ENCODE measurements at regions not wholly inside any gene's neighbourhood (a gene's known extent, or its start where the extent isn't known, plus 50 kb on each side); places are given as distances from the start of the nearest gene placed in this dataset.

GRCh38 chr5:168179192-168179593 lies 112.3 kb upstream of the WWC1 start:
- 0% methylated on average over 1 of the region's 1 CpG for WGBS (ENCODE audit: low lambda C conversion rate)
- Histone ChIP-seq H2AFZ (ENCODE audit: low read length) (no peak overlapping the region), H3K4me1 (ENCODE audit: insufficient read depth, low read length) (no peaks in the 10 kb centered on the region), H3K4me3 (replicated peaks in 1 of 3; ENCODE audit: insufficient read depth in 1 of 3, low read depth in 2 of 3, low read length in 3 of 3) (no peak overlapping the region), H3K27me3 (ENCODE audit: control insufficient read depth in 1 of 2, insufficient read depth in 2 of 2, low read length in 2 of 2) (0 out of 5 replicates have a peak, but pooled peaks cover 2 to 4% of the 10 kb centered on the region in 2 experiments), H3K79me2 (ENCODE audit: insufficient read depth, low read length) (no peaks in the 10 kb centered on the region), H3K27ac (ENCODE audit: extremely low read length, insufficient read depth, low read length) (no peak overlapping the region), H4K20me1 (ENCODE audit: insufficient read depth, low read length) (no peaks in the 10 kb centered on the region), H3K9me3 (ENCODE audit: low read length) (no peaks in the 10 kb centered on the region), H3K4me2 (ENCODE audit: low read depth, low read length) (no peak overlapping the region), H3K36me3 (replicated peaks in 1 of 2; ENCODE audit: control insufficient read depth in 1 of 2, insufficient read depth in 2 of 2, low read length in 2 of 2) (no peaks in the 10 kb centered on the region), H3K9ac (ENCODE audit: insufficient read depth, low read depth, low read length) (no peak overlapping the region)
- intact Hi-C loops (cut with micrococcal nuclease; ENCODE audit: unreplicated experiment): no loop called here
- no peak for FAIRE-seq
- in situ Hi-C loops (cut with HindIII; ENCODE audit: extremely low pct_ligation_motif_present, low pct_unique_long_range_greater_than_20kb): no loop called here
- BruUV-seq (replicated peaks): no TSS peak
- POLR2A ChIA-PET: no interaction called here
- no peak for DNase-seq (ENCODE audit: low spot score)
- ATAC-seq: no peak
- CTCF ChIA-PET (ENCODE audit: low intra/inter-chr PET ratio, low total read pairs): no interaction called here
- no peak for TF ChIP-seq SATB2 (CRISPR knock-in tag; IDR thresholded peaks at IDR 0.05)
- no peak for TF ChIP-seq ZNF362 (CRISPR knock-in tag; IDR thresholded peaks at IDR 0.05; ENCODE audit: borderline replicate concordance)
- TF ChIP-seq KAT2B (IDR thresholded peaks at IDR 0.05; ENCODE audit: borderline replicate concordance, low read depth, low read length): no peak
- no peak for TF ChIP-seq GATAD1 (CRISPR knock-in tag; IDR thresholded peaks at IDR 0.05)
- no peak for TF ChIP-seq STAT6 (CRISPR knock-in tag; IDR thresholded peaks at IDR 0.05; ENCODE audit: borderline replicate concordance)
- TF ChIP-seq ZNF382 (CRISPR knock-in tag; IDR thresholded peaks at IDR 0.05; ENCODE audit: borderline replicate concordance): no peak
- TF ChIP-seq ZNF605 (CRISPR knock-in tag; IDR thresholded peaks at IDR 0.05): no peak
- TF ChIP-seq ZSCAN29 (CRISPR knock-in tag; conservative IDR thresholded peaks at IDR 0.05): no peak
- TF ChIP-seq POLR2G (IDR thresholded peaks at IDR 0.05; ENCODE audit: low read depth, low read length): no peak
- TF ChIP-seq NFE2 (CRISPR knock-in tag; IDR thresholded peaks at IDR 0.05): no peak
- no peak for TF ChIP-seq ZEB1 (IDR thresholded peaks at IDR 0.05; ENCODE audit: insufficient replicate concordance, low read depth)
- no peak for TF ChIP-seq SRSF4 (IDR thresholded peaks at IDR 0.05; ENCODE audit: low read depth, low read length, poor library complexity, severe bottlenecking)
- no peak for TF ChIP-seq TFDP2 (CRISPR knock-in tag; IDR thresholded peaks at IDR 0.05)
- no peak for TF ChIP-seq ZNF101 (CRISPR knock-in tag; IDR thresholded peaks at IDR 0.05; ENCODE audit: borderline replicate concordance, low read depth)
- TF ChIP-seq RFXANK (CRISPR knock-in tag; IDR thresholded peaks at IDR 0.05): no peak
- TF ChIP-seq ZBTB39 (CRISPR knock-in tag; IDR thresholded peaks at IDR 0.05): no peak
- TF ChIP-seq GTF3A (CRISPR knock-in tag; conservative IDR thresholded peaks at IDR 0.05): no peak
- no peak for TF ChIP-seq ZNF572 (CRISPR knock-in tag; IDR thresholded peaks at IDR 0.05)
